GM19025 (cell line): ENCODE measurements at regions not wholly inside any gene's neighbourhood (a gene's known extent, or its start where the extent isn't known, plus 50 kb on each side); places are given as distances from the start of the nearest gene placed in this dataset.

Experiments
- ATAC-seq: cut with Tn5 transposase; IDR thresholded peaks from one replicate; pipeline ENCODE4 v1.9.1; 2021; ENCODE audit warnings: mild to moderate bottlenecking, low read depth, moderate library complexity; ENCODE audit not compliant: unreplicated experiment

GRCh38 chr2:103734911-103735310 is 973.1 kb downstream of the TMEM182 start:
- ATAC-seq: no peak

- ATAC-seq: no peak
Observed at GRCh38 chr2:103738108-103738507, 976.3 kb downstream of the TMEM182 start.

- ATAC-seq: no peak
Observed at GRCh38 chr2:103738606-103739005, 976.8 kb downstream of the TMEM182 start.

- ATAC-seq: no peak
Observed at GRCh38 chr2:103739186-103739585, 977.4 kb downstream of the TMEM182 start.

GRCh38 chr2:103739921-103740320 is 978.1 kb downstream of the TMEM182 start:
- no peak for ATAC-seq

- ATAC-seq: no peak
Observed at GRCh38 chr2:103740631-103741030, 978.8 kb downstream of the TMEM182 start.

GRCh38 chr2:103743195-103743594 is 981.4 kb downstream of the TMEM182 start:
- ATAC-seq: no peak

- no peak for ATAC-seq
Observed at GRCh38 chr2:103754530-103754929, 992.7 kb downstream of the TMEM182 start.

GRCh38 chr2:103773884-103774283 is 1012.1 kb downstream of the TMEM182 start:
- ATAC-seq: no peak

GRCh38 chr2:103780088-103780702 is 1018.4 kb downstream of the TMEM182 start:
- ATAC-seq: no peak

- no peak for ATAC-seq
Observed at GRCh38 chr2:103781313-103781712, 1019.5 kb downstream of the TMEM182 start.

- ATAC-seq: no peak
Observed at GRCh38 chr2:103784261-103784660, 1022.4 kb downstream of the TMEM182 start.

- no peak for ATAC-seq
Observed at GRCh38 chr2:103785432-103785831, 1023.6 kb downstream of the TMEM182 start.

- no peak for ATAC-seq
Observed at GRCh38 chr2:103785956-103786355, 1024.1 kb downstream of the TMEM182 start.

- no peak for ATAC-seq
Observed at GRCh38 chr2:103788389-103788788, 1026.6 kb downstream of the TMEM182 start.

GRCh38 chr2:103788951-103789350 is 1027.1 kb downstream of the TMEM182 start:
- ATAC-seq: no peak

- no peak for ATAC-seq
Observed at GRCh38 chr2:103789381-103790095, 1027.7 kb downstream of the TMEM182 start.

- ATAC-seq: no peak
Observed at GRCh38 chr2:103792042-103792441, 1030.2 kb downstream of the TMEM182 start.

GRCh38 chr2:103798291-103798690 is 1036.5 kb downstream of the TMEM182 start:
- ATAC-seq: no peak

GRCh38 chr2:103804013-103804412 is 1042.2 kb downstream of the TMEM182 start:
- no peak for ATAC-seq

- ATAC-seq: no peak
Observed at GRCh38 chr2:103805746-103806145, 1043.9 kb downstream of the TMEM182 start.

GRCh38 chr2:103808814-103809213 is 1045.1 kb upstream of the POU3F3 start:
- no peak for ATAC-seq
